Activated CD8-positive, alpha-beta memory T cell treated with anti-CD3 and anti-CD28 coated beads, Interleukin-2, amount 10 ng/mL, durations not matched to agents 7 days and 5 days (primary cell): ENCODE measurements at regions not wholly inside any gene's neighbourhood (a gene's known extent, or its start where the extent isn't known, plus 50 kb on each side); places are given as distances from the start of the nearest gene placed in this dataset.

Source experiments
- ATAC-seq: fragments of 150-1000 bp; cut with Tn5 transposase; one replicate; pipeline ENCODE4 v1.10.0; 2021; ENCODE audit warnings: moderate library complexity
- CTCF ChIA-PET: fragments of 350-600 bp; sonication (Branson Sonifier 250); formaldehyde crosslinking; loops from one replicate; lab custom pipeline; 2021; ENCODE audit warnings: antibody characterized with exemption; lab: Charles Lee
- DNase-seq: peaks from one replicate; pipeline ENCODE4 v3.0.0-alpha.2; 2020
- H3K27ac Mint-ChIP-seq: one replicate; pipeline ENCODE4 v1.8.0; 2021; ENCODE audit warnings: mild to moderate bottlenecking, mixed read lengths
- H3K27me3 Mint-ChIP-seq: one replicate; pipeline ENCODE4 v1.8.0; 2021; ENCODE audit warnings: mixed read lengths
- H3K36me3 Mint-ChIP-seq: one replicate; pipeline ENCODE4 v1.8.0; 2021; ENCODE audit warnings: mild to moderate bottlenecking, mixed read lengths
- H3K4me1 Mint-ChIP-seq: one replicate; pipeline ENCODE4 v1.8.0; 2021; ENCODE audit warnings: mixed read lengths
- H3K4me3 Mint-ChIP-seq: one replicate; pipeline ENCODE4 v1.8.0; 2021; ENCODE audit warnings: mild to moderate bottlenecking, moderate library complexity, mixed read lengths
- H3K9me3 Mint-ChIP-seq: one replicate; pipeline ENCODE4 v1.8.0; 2022; ENCODE audit warnings: low read depth, mixed read lengths

DNA sequence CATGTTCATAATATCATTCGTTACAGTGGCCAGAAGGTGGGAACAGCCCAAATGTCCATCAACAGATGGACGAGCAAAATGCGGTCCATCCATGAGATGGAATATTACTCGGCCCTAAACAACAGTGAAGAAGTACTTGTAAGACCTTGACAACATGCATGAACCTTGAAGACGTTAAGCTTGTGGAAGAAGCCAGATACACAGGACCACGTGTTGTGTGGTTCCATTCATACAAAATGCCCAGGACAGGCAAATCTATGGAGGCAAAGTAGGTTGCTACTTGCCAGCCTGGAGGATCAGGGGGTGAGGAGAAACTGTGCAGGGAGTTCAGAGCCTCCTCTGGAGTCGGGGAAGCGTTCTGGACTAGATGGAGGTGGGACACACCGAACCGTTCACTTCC is 207.1 kb downstream of the ERMARD start:
- peaks cover 48% of the 10 kb centered on the region for H3K27me3 Mint-ChIP-seq
- CTCF ChIA-PET, result no interaction called here
- no peak for ATAC-seq
- H3K4me1 Mint-ChIP-seq, result peaks cover 11% of the 10 kb centered on the region
- no peak overlapping the region for H3K4me3 Mint-ChIP-seq
- no peaks in the 10 kb centered on the region for H3K9me3 Mint-ChIP-seq
- no peaks in the 10 kb centered on the region for H3K36me3 Mint-ChIP-seq
- H3K27ac Mint-ChIP-seq, result no peak overlapping the region
- DNase-seq, result peak; percentile 31

- no peak overlapping the region for H3K4me3 Mint-ChIP-seq
- CTCF ChIA-PET, result no interaction called here
- no peak overlapping the region for H3K27ac Mint-ChIP-seq
- peaks cover 11% of the 10 kb centered on the region for H3K4me1 Mint-ChIP-seq
- ATAC-seq (no peak), DNase-seq (peak; percentile 34)
- H3K36me3 Mint-ChIP-seq, result no peaks in the 10 kb centered on the region
- H3K9me3 Mint-ChIP-seq, result no peaks in the 10 kb centered on the region
- H3K27me3 Mint-ChIP-seq, result peaks cover 46% of the 10 kb centered on the region
Observed at GRCh38 chr6:169957351-169957963, 206.0 kb downstream of the ERMARD start.

DNA sequence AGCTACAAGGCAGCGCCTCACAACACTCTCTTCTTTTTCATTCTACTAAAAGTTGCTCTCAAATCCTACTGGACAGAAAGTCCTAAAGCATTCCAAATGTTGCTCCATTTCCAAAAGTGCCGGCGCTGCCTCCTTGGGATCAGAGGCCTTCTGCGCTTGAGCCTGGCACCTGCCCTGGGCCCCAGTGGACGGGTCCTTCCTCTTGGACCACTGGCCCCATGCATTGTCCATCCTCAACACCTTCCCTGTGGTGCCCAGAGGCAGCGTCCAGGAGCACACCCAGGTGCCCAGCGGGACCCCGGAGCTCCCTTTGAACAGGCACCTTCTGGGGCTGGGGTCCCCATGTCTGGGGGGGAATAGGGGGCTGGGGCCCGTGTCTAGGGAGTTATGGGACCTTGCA is 205.2 kb downstream of the ERMARD start:
- CTCF ChIA-PET, result no interaction called here

DNA sequence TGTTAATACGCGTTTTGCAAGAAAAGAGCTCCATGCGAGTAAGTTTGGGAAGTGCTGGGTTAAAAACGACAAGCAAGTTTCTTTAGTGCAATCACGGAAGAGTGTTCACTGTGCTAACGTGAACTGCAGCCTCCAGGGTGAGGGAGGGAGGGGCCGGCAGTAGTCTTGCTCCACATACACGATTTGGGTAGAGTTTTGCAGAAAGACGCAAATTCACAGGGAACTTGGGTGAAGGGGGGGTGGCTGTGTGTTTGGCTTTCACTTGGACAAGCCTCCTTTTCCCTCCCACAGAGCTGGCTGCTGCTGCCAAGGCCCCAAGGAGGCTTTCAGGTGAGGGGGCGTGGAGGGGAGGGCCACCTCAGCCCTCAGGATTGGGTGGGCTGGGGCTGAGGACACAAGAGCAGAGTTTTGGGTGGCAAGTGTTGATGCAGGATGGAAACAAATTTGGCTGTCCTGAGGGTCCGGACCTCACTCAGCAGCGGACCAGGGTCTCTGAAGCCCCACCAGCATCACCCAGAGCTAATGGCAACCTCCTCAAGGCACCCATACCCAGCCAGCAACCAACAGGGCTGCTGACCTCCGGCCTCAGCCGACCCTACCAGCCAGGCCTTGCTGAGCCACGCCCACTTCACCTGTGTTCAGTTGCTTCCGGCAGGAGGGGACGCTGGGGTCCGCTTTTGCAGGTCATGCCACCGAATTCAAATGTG is 204.5 kb downstream of the ERMARD start:
- no peak for ATAC-seq
- CTCF ChIA-PET, result no interaction called here

More for the DNA sequence above, 205.2 kb downstream of the ERMARD start:
- DNase-seq (peak; percentile 25), ATAC-seq (no peak)
- Mint-ChIP-seq H3K36me3 (no peaks in the 10 kb centered on the region), H3K9me3 (no peaks in the 10 kb centered on the region), H3K4me3 (no peak overlapping the region), H3K27ac (no peak overlapping the region), H3K27me3 (peaks cover 42% of the 10 kb centered on the region), H3K4me1 (peaks cover 11% of the 10 kb centered on the region)

DNA sequence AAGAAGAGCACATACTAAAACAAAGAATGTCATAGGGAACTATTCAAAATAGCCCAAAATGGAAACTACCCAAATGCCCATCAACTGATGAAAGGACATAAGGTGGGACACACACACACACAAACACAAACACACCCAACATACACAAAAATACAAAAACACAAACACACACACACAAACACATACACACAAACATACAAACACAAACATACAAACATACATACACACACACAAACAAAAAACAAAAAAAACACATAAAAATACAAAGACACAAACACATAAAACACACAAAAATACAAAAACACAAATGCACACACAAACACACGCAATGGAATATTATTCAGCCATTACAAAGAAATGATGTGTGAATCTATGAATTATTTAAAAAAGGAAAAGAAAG is 203.6 kb downstream of the ERMARD start:
- Mint-ChIP-seq H3K27me3 (peaks cover 34% of the 10 kb centered on the region), H3K4me3 (no peak overlapping the region), H3K4me1 (peaks cover 8% of the 10 kb centered on the region), H3K36me3 (no peaks in the 10 kb centered on the region), H3K27ac (no peak overlapping the region), H3K9me3 (no peaks in the 10 kb centered on the region)
- DNase-seq, result no peak
- CTCF ChIA-PET, result no interaction called here
- no peak for ATAC-seq

More for the DNA sequence above, 204.5 kb downstream of the ERMARD start:
- H3K27ac Mint-ChIP-seq, result no peak overlapping the region
- H3K27me3 Mint-ChIP-seq, result peaks cover 35% of the 10 kb centered on the region
- peak; percentile 33 for DNase-seq
- H3K4me3 Mint-ChIP-seq, result no peak overlapping the region
- no peaks in the 10 kb centered on the region for H3K36me3 Mint-ChIP-seq
- H3K9me3 Mint-ChIP-seq, result no peaks in the 10 kb centered on the region
- peaks cover 8% of the 10 kb centered on the region for H3K4me1 Mint-ChIP-seq

DNA sequence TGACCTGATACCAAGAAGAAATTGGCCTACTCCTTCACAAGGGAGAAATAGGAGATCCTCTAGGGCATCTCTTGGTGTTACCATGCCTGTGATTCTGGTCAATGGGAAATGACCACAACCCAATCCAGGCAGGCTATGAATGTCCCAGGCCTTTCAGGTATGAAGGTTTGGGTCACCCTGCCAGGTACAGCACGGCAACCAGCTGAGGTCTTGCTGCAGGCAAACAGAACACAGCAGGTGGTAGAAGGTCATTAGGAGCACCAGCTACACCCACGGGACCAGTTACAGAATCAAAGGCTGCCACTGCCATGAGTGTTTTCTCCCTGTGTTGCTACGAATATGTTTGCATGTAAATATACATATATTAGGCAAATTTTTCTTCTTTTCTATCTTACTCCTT is 202.3 kb downstream of the ERMARD start:
- H3K9me3 Mint-ChIP-seq, result no peaks in the 10 kb centered on the region
- ATAC-seq, result no peak
- H3K4me3 Mint-ChIP-seq, result no peak overlapping the region
- no peaks in the 10 kb centered on the region for H3K36me3 Mint-ChIP-seq
- peaks cover 30% of the 10 kb centered on the region for H3K27me3 Mint-ChIP-seq
- peak; percentile 23 for DNase-seq
- H3K4me1 Mint-ChIP-seq, result peaks cover 3% of the 10 kb centered on the region
- H3K27ac Mint-ChIP-seq, result no peak overlapping the region
- CTCF ChIA-PET, result no interaction called here

DNA sequence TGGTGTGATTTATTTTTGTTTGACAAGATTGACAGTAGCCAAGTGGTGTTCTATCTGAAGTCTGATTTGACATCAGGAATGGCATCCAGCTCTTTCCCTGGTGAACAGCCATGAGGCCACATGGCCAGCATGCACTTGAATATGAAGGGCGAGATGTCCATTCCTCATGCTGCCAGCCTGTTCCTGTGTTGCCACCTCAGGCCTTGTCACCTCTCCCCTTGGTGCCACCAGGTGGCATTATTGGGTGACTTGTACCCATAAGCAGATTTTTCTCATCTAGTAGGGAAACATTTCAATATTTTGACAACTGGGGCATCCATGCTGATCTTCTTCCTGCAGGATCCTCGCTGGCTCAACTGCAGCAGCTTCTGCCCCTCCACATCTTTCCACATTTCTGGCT is 199.1 kb downstream of the ERMARD start:
- Mint-ChIP-seq H3K36me3 (no peaks in the 10 kb centered on the region), H3K9me3 (no peaks in the 10 kb centered on the region), H3K27ac (no peak overlapping the region), H3K27me3 (peaks cover 44% of the 10 kb centered on the region), H3K4me3 (no peak overlapping the region), H3K4me1 (peaks cover 11% of the 10 kb centered on the region)
- no peak for ATAC-seq
- DNase-seq, result peak; percentile 55
- CTCF ChIA-PET, result interaction anchor here (0.7 to 3.2 kb wide), 5 partner anchors 41 to 581 kb away, joined by 3 to 12 read pairs (median 5); partner anchors contain the start of gene DLL1

- no peak for DNase-seq
- no peak for ATAC-seq
- Mint-ChIP-seq H3K4me3 (no peak overlapping the region), H3K4me1 (peaks cover 11% of the 10 kb centered on the region), H3K27ac (no peak overlapping the region), H3K36me3 (no peaks in the 10 kb centered on the region), H3K9me3 (no peaks in the 10 kb centered on the region), H3K27me3 (peaks cover 42% of the 10 kb centered on the region)
- CTCF ChIA-PET, result interaction anchor here (1.4 to 3.2 kb wide), 5 partner anchors 42 to 567 kb away, joined by 3 to 12 read pairs (median 8); partner anchors contain the start of gene DLL1
Observed at GRCh38 chr6:169949511-169950097, 198.2 kb downstream of the ERMARD start.

GRCh38 chr6:169946971-169947370 is 195.5 kb downstream of the ERMARD start:
- H3K27ac Mint-ChIP-seq, result no peak overlapping the region
- H3K4me3 Mint-ChIP-seq, result no peak overlapping the region
- ATAC-seq (no peak), DNase-seq (no peak)
- peaks cover 50% of the 10 kb centered on the region for H3K27me3 Mint-ChIP-seq
- H3K36me3 Mint-ChIP-seq, result peaks cover 3% of the 10 kb centered on the region
- peaks cover 5% of the 10 kb centered on the region for H3K9me3 Mint-ChIP-seq
- peaks cover 11% of the 10 kb centered on the region for H3K4me1 Mint-ChIP-seq
- CTCF ChIA-PET, result interaction anchor here (1.3 kb wide), 1 partner anchor 116 kb away, joined by 3 read pairs; no protein-coding TSS in a partner anchor

DNA sequence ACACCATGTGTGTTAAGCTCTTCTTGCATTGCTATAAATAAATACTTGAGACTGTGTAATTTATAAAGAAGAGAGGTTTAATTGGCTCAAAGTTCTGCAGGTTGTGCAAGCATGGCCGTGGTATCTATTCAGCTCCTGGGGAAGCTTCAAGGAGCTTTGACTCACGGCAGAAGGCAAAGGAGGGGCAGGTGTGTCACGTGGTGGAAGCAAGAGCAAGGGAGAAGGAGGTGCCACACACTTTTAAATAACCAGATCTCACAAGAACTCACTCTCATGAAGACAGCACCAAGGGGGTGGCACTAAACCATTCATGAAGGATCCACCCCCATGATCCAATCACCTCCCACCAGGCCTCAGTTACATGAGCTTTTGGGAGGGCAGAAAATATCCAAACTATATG is 193.7 kb downstream of the ERMARD start:
- Mint-ChIP-seq H3K9me3 (peaks cover 5% of the 10 kb centered on the region), H3K4me1 (peaks cover 11% of the 10 kb centered on the region), H3K27ac (no peak overlapping the region), H3K36me3 (peaks cover 3% of the 10 kb centered on the region), H3K4me3 (no peak overlapping the region), H3K27me3 (peaks cover 51% of the 10 kb centered on the region)
- ATAC-seq, result no peak
- CTCF ChIA-PET, result interaction anchor here (1.1 to 1.3 kb wide), 2 partner anchors 14 to 111 kb away, joined by 3 read pairs; no protein-coding TSS in a partner anchor
- DNase-seq, result no peak

DNA sequence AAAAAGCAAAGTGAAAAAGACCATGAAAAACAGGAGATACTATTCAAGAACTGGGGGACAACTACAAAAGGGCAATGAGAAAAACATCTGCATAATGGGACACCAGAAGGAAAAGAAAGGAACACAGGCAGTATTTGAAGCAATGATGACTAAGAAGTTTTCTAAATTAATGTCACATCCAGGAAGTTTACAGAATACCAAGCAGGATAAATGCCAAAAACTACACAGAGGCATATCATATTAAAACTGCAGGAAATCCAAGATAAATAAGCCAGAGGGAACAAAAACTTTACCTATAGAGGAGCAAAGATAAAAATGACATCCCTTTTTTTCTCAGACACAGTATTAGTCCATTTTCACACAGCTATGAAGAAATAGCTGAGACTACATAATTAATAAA is 193.0 kb downstream of the ERMARD start:
- DNase-seq, result no peak
- peaks cover 49% of the 10 kb centered on the region for H3K27me3 Mint-ChIP-seq
- ATAC-seq, result no peak
- peaks cover 5% of the 10 kb centered on the region for H3K9me3 Mint-ChIP-seq
- H3K4me1 Mint-ChIP-seq, result peaks cover 11% of the 10 kb centered on the region
- no peak overlapping the region for H3K4me3 Mint-ChIP-seq
- no peak overlapping the region for H3K27ac Mint-ChIP-seq
- H3K36me3 Mint-ChIP-seq, result peaks cover 3% of the 10 kb centered on the region
- CTCF ChIA-PET, result interaction anchor here (1.1 to 1.3 kb wide), 2 partner anchors 13 to 110 kb away, joined by 3 read pairs; no protein-coding TSS in a partner anchor

DNA sequence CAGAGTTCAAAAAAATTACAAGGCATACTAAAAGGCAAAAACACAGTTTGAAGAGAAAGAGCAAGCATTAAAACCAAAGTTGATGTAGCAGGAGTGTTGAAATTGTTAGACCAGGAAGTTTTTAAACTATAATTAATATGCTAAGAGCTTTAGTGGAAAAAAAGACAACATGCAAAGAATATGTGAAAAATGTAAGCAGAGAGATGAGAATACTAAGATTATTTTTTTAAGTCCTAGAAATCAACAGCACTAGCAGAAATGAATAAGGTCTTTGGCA is 192.6 kb downstream of the ERMARD start:
- Mint-ChIP-seq H3K36me3 (peaks cover 3% of the 10 kb centered on the region), H3K4me3 (no peak overlapping the region), H3K27me3 (peaks cover 49% of the 10 kb centered on the region), H3K9me3 (peaks cover 5% of the 10 kb centered on the region), H3K27ac (no peak overlapping the region), H3K4me1 (peaks cover 11% of the 10 kb centered on the region)
- no peak for DNase-seq
- no peak for ATAC-seq
- CTCF ChIA-PET, result interaction anchor here (1.1 to 1.2 kb wide), 2 partner anchors 110 to 112 kb away, joined by 3 to 4 read pairs; no protein-coding TSS in a partner anchor

- peaks cover 45% of the 10 kb centered on the region for H3K27me3 Mint-ChIP-seq
- no peak for ATAC-seq
- no peak for DNase-seq
- H3K36me3 Mint-ChIP-seq, result peaks cover 3% of the 10 kb centered on the region
- CTCF ChIA-PET, result interaction anchor here (1.2 kb wide), 1 partner anchor 112 kb away, joined by 4 read pairs; no protein-coding TSS in a partner anchor
- H3K9me3 Mint-ChIP-seq, result peaks cover 5% of the 10 kb centered on the region
- peaks cover 11% of the 10 kb centered on the region for H3K4me1 Mint-ChIP-seq
- no peak overlapping the region for H3K4me3 Mint-ChIP-seq
- H3K27ac Mint-ChIP-seq, result no peak overlapping the region
Observed at GRCh38 chr6:169943241-169944060, 192.0 kb downstream of the ERMARD start.
